HG03460 (cell line): ENCODE measurements at regions not wholly inside any gene's neighbourhood (a gene's known extent, or its start where the extent isn't known, plus 50 kb on each side); places are given as distances from the start of the nearest gene placed in this dataset.

Source experiments
- ATAC-seq: cut with Tn5 transposase; IDR thresholded peaks from one replicate; pipeline ENCODE4 v1.9.1; 2021; ENCODE audit not compliant: unreplicated experiment

- ATAC-seq = no peak
Observed at GRCh38 chr20:60966766-60967165, 285.3 kb upstream of the CDH4 start.

DNA sequence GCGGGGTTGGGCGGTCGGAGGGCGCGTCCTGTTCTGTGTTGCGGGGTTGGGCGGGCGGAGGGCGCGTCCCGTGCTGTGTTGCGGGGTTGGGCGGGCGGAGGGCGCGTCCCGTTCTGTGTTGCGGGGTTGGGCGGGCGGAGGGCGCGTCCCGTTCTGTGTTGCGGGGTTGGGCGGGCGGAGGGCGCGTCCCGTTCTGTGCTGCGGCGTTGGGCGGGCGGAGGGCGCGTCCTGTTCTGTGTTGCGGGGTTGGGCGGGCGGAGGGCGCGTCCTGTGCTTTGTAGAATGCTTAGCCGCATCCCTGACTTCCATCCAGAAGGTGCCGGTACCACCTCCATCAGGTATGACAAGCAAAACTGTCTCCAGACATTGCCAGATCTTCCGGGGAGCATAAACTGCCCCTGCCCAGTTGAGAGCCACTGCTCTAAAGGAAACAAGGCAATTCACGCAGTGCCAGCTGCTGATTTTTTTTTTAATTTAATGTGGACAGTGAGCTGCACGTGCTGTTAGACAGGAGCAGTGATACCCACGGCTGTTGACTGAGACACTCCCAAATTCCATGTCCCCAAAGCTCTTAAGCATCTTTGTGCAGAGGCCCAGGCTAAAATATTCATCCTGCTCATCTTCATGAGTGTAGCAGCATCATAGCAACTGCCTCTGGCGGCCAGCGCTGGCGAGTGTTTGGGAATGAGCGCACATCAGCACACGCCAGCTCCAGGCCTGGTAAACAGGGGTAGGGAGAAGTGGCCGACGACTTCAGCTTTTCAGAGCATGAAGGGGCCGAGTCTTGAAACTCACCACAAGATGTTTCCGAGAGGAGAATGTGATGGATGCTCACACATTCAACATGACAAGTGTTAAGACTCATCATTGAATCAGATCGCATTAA is 284.4 kb upstream of the CDH4 start:
- no peak for ATAC-seq

GRCh38 chr20:60968853-60969720 is 283.0 kb upstream of the CDH4 start:
- ATAC-seq = no peak

DNA sequence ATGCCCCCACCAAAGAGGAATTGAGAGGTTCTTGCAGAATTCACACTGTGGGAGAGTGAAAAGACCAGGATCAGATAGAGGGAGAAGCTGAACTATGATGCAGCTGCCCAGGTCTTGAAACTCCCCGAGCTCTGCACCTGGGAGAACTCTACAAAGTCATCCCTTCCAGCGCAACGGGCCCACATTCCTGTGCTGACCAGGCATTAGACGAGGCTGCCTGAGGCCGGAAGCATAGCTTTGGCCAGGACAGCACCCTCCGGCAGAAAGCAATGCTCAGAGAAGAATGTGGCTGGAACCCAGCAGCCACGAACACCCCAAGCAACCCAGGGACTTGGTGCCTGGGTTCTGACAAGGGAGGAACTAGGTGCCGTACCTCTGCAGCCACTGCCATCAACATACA is 281.5 kb upstream of the CDH4 start:
- no peak for ATAC-seq

DNA sequence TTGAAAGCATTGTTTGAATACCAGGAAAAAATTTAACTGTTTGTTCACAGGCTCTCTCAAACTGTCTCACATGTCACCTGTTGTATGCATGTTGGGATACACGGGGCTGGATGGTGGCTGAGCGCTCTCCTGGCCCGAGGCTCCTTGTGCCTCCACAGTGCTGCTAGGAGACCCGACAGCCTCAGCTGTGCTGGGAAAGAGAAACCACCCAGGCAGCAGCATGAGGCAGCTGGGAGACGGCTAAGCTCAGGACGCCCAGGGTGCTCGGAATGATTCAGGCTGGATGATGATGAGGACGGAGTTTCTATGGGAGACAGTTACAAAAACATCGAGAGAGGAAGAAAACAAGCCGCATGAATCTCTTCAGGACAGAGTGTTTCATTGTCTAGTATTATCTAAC is 278.0 kb upstream of the CDH4 start:
- ATAC-seq = no peak

GRCh38 chr20:60974441-60974945 is 277.6 kb upstream of the CDH4 start:
- ATAC-seq = no peak

GRCh38 chr20:60976139-60976538 is 275.9 kb upstream of the CDH4 start:
- ATAC-seq = no peak

- ATAC-seq = no peak
Observed at GRCh38 chr20:60976913-60977312, 275.1 kb upstream of the CDH4 start.

GRCh38 chr20:60977901-60978300 is 274.2 kb upstream of the CDH4 start:
- ATAC-seq = no peak

DNA sequence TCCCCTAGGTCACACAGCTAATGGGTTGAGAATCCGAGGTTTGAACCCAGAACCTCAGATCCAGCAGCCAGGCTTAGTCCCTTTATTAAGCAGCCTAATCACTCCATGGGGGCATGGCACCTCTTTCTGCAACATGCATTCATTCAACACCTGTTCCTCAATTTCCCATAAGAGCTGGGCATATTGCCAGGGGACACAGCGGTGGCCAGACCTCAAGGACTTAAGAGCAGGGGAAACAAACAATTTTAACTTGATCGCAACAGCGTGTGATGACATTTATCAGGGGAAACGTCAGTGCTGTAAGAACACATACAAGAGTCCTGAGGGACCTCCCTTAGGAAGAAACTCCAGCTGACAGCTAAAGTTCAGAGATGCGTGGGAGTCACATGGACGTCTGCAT is 267.4 kb upstream of the CDH4 start:
- no peak for ATAC-seq

DNA sequence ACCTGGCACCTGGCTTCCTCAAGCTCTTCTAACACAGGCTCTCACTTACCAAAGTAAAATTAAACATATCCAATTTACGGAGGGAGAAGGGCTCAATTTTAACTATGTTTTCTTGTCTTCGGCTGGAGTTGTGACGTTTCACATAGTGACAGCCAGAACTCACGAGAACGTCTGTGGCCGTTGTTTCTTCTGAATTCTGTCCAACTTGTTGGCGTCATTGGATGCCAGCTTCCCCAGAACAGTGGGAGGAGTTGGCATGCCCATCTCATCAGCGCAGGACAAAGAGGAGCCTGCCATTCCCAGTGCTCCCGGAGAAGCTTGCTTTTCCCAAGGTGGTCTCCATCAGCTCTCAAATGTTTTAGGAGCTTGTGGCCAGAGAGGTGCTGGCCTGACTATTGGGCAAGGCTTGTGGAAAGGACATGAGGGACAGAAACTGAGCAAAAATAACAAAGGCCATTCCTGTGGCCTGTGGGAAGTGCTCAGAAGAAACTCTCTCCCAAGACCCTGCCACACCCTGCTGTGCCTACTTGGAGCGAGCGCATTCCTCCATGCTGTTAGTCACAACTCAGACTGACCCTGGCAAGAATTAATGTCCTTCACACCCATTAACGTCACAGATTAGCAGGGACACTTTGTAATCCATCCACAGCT is 265.4 kb upstream of the CDH4 start:
- no peak for ATAC-seq

DNA sequence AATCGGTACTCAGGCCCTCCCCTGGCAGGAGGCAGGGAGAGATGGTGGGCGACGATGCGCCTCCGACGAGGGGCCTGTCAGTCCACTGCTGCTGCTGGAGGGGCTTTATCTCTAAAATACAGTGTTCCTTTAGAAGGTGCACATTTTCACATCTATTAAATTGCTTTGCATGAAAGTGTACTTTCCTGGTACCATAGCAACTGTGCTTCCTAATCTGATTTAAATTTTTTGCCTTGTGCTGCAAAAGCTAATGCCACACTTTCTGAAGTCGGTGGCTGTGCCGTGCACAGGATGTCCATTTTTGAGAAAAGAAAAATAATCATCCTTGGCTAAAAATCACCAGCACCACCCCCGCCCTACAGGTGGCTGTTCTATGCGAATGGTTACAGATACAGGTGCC is 262.0 kb upstream of the CDH4 start:
- ATAC-seq = no peak

DNA sequence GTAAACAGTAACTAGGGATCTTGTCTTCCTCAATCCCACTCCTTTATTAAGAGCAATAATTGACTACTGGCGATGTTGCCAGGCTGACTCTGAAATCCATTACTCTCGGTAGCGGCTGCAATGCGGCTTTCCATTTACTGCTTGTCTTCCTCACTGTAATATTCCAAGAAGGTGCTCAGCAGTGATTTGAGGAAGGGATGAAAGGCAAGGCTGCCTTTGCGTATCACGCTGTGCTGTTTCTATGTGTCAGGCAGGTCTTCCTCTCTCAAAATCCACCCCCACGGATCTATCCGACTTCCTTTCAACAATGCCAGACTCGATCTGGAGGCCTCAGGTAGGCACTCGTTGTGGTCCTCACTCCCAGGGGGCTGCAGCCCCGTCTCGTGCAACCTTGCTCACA is 261.4 kb upstream of the CDH4 start:
- ATAC-seq = no peak

- ATAC-seq = no peak
Observed at GRCh38 chr20:60993433-60994044, 258.5 kb upstream of the CDH4 start.

DNA sequence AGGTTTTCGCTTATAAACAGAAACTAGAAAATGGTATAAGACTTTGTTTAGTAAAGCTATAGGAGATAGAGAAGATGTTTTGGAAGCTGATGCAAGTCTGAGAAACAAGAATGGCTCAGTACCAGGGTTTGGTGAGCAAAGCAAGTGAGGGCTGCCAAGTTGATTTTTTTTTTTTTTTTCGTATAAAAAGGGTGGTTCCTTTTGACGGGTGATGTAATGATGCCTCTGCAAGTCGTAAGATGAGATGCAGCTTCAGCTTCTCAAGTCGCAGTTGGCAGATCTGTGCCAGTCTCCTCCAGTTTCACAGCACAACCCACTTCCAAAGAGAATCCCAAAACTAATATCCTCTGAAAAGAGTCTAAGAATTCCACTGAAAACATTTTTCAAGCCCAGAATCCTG is 252.8 kb upstream of the CDH4 start:
- ATAC-seq = no peak

GRCh38 chr20:61002090-61002489 is 250.0 kb upstream of the CDH4 start:
- no peak for ATAC-seq

GRCh38 chr20:61014491-61014890 is 237.6 kb upstream of the CDH4 start:
- ATAC-seq = no peak

- no peak for ATAC-seq
Observed at GRCh38 chr20:61015602-61016001, 236.5 kb upstream of the CDH4 start.

GRCh38 chr20:61019322-61019721 is 232.7 kb upstream of the CDH4 start:
- ATAC-seq = no peak

- ATAC-seq = no peak
Observed at GRCh38 chr20:61023612-61024011, 228.4 kb upstream of the CDH4 start.

- no peak for ATAC-seq
Observed at GRCh38 chr20:61024390-61024789, 227.7 kb upstream of the CDH4 start.
